ENCODE measurements at regions not wholly inside any gene's neighbourhood (a gene's known extent, or its start where the extent isn't known, plus 50 kb on each side); places are given as distances from the start of the nearest gene placed in this dataset.

GRCh38 chr13:72427757-72428528, 299.5 kb downstream of the MZT1 start:
- no peak for DNase-seq (ENCODE audit: low spot score)
- no peak overlapping the region for H3K27ac ChIP-seq (ENCODE audit: extremely low read length, insufficient read depth, low read length)
- intact Hi-C loops (cut with micrococcal nuclease; ENCODE audit: unreplicated experiment), result no loop called here
- POLR2A ChIA-PET, result no interaction called here
- no peak overlapping the region for H3K4me2 ChIP-seq (ENCODE audit: low read depth, low read length)
- in situ Hi-C loops (cut with HindIII; ENCODE audit: extremely low pct_ligation_motif_present, low pct_unique_long_range_greater_than_20kb), result no loop called here
- H3K27me3 ChIP-seq (ENCODE audit: control insufficient read depth in 1 of 2, insufficient read depth in 2 of 2, low read length in 2 of 2), result no peaks in the 10 kb centered on the region
- H3K4me3 ChIP-seq (replicated peaks in 1 of 3; ENCODE audit: insufficient read depth in 1 of 3, low read depth in 2 of 3, low read length in 3 of 3), result no peak overlapping the region
- H4K20me1 ChIP-seq (ENCODE audit: insufficient read depth, low read length), result no peaks in the 10 kb centered on the region
- H3K4me1 ChIP-seq (ENCODE audit: insufficient read depth, low read length), result no peaks in the 10 kb centered on the region
- H3K79me2 ChIP-seq (ENCODE audit: insufficient read depth, low read length), result no peaks in the 10 kb centered on the region
- no TSS peak for BruUV-seq (replicated peaks)
- TF ChIP-seq ZBTB26 (CRISPR knock-in tag; IDR thresholded peaks at IDR 0.05; ENCODE audit: borderline replicate concordance) (no peak), MAFK (conservative IDR thresholded peaks at IDR 0.05 in 1 of 2, IDR thresholded peaks at IDR 0.05 in 1 of 2; ENCODE audit: low read length in 2 of 2) (no peak), FOXA1 (IDR thresholded peaks at IDR 0.05) (no peak), FOXA1 (CRISPR knock-in tag; IDR thresholded peaks at IDR 0.05) (no peak), AFF4 (CRISPR knock-in tag; IDR thresholded peaks at IDR 0.05) (no peak), ZGPAT (CRISPR knock-in tag; IDR thresholded peaks at IDR 0.05) (no peak), FOXO4 (CRISPR knock-in tag; conservative IDR thresholded peaks at IDR 0.05) (no peak), ZNF740 (CRISPR knock-in tag; IDR thresholded peaks at IDR 0.05) (no peak), ZNF460 (CRISPR knock-in tag; IDR thresholded peaks at IDR 0.05; ENCODE audit: borderline replicate concordance) (no peak), NBN (conservative IDR thresholded peaks at IDR 0.05) (no peak)
- 5% methylated on average over 7 of the region's 7 CpGs for WGBS (ENCODE audit: low lambda C conversion rate)
- ATAC-seq, result no peak
- no peak for FAIRE-seq
- no peaks in the 10 kb centered on the region for H3K36me3 ChIP-seq (replicated peaks in 1 of 2; ENCODE audit: control insufficient read depth in 1 of 2, insufficient read depth in 2 of 2, low read length in 2 of 2)
- H2AFZ ChIP-seq (ENCODE audit: low read length), result no peak overlapping the region
- H3K9ac ChIP-seq (ENCODE audit: insufficient read depth, low read depth, low read length), result no peak overlapping the region
- CTCF ChIA-PET (ENCODE audit: low intra/inter-chr PET ratio, low total read pairs), result no interaction called here
- H3K9me3 ChIP-seq (ENCODE audit: low read length), result no peaks in the 10 kb centered on the region
